ENCODE measurements at regions not wholly inside any gene's neighbourhood (a gene's known extent, or its start where the extent isn't known, plus 50 kb on each side); places are given as distances from the start of the nearest gene placed in this dataset.

DNA sequence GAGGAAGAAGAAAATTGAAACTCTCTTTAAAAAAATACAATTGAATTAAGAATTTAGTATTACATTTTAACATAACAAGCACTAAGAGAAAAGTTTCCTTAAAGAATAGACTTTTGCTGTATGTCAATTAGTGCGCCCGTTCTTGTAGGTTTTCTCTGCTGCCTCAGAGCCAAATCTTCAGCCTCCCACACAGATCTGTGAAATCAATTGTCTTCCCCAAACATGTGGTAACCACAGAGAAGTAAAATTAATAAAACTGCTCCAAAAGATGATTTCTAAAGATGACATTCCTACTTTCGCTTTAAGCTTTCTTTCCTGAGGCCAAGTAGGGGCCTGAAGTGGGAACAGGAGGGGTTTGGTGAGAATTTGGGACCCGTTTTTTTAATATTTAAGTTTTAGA lies 113.2 kb upstream of the ADO start:
- TF ChIP-seq POLR2AphosphoS5 (IDR thresholded peaks at IDR 0.05; ENCODE audit: borderline replicate concordance, low read depth, low read length) (no peak), EZH2 (IDR thresholded peaks at IDR 0.05) (no peak), FOXP2 (optimal IDR thresholded peaks at IDR 0.05; ENCODE audit: control extremely low read depth, extremely low read length, insufficient read depth) (no peak)
